Endothelial cell of umbilical vein (primary cell): ENCODE measurements at regions not wholly inside any gene's neighbourhood (a gene's known extent, or its start where the extent isn't known, plus 50 kb on each side); places are given as distances from the start of the nearest gene placed in this dataset.

ENCODE experiments used
- BruUV-seq: library from RNA; stranded (reverse); fragments of 400-500 nt; replicated peaks from 2 replicates; lab custom pipeline; 2021; lab: Mats Ljungman, UMichigan
- CTCF ChIA-PET: fragments of 300-600, 350-600 bp; sonication (Branson Sonifier 250); formaldehyde crosslinking; loops from one replicate; lab custom pipeline; 2021; ENCODE audit warnings: antibody characterized with exemption, inconsistent platforms; lab: Charles Lee
- POLR2A ChIA-PET: fragments of 300-600, 350-600 bp; sonication (Branson Sonifier 250); formaldehyde crosslinking; loops from one replicate; lab custom pipeline; 2021; ENCODE audit warnings: antibody characterized with exemption, inconsistent platforms; lab: Charles Lee
- DNase-seq: peaks from one replicate; pipeline ENCODE4 v3.0.0-alpha.2; 2011; ENCODE audit warnings: low read depth, low spot score
- FAIRE-seq: peaks from 2 replicates; lab custom pipeline; 2011; peaks lifted over from hg19 to GRCh38; lab: Jason Lieb, UNC
- H2AFZ ChIP-seq: 2 replicates; pipeline ENCODE4 v1.6.0; 2012; ENCODE audit warnings: low read depth, low read length, control low read depth, inconsistent platforms
- H3K27ac ChIP-seq: 2 replicates; pipeline ENCODE4 v1.5.1; 2011; ENCODE audit warnings: low read depth, mild to moderate bottlenecking, control low read depth, low read length, moderate library complexity; ENCODE audit not compliant: insufficient read depth
- H3K27me3 ChIP-seq, 2 experiments: 2 replicates each; pipeline versions ENCODE4 v1.6.0 to v1.6.1; 2011; ENCODE audit warnings: low read length in 2 of 2, mixed read lengths in 1 of 2; ENCODE audit not compliant: control insufficient read depth in 2 of 2, insufficient read depth in 2 of 2
- H3K36me3 ChIP-seq, 2 experiments: 2 replicates in 1 of 2; 3 replicates in 1 of 2; pipeline ENCODE4 v1.5.1; 2011; ENCODE audit warnings: low read length in 2 of 2, mild to moderate bottlenecking in 1 of 2, moderate library complexity in 1 of 2; ENCODE audit not compliant: control insufficient read depth in 2 of 2, insufficient read depth in 2 of 2; ENCODE audit errors: extremely low read depth in 1 of 2
- H3K4me1 ChIP-seq: 3 replicates; pipeline ENCODE4 v1.5.1; 2011; ENCODE audit warnings: mild to moderate bottlenecking, low read length; ENCODE audit not compliant: control insufficient read depth, insufficient read depth; ENCODE audit errors: extremely low read depth
- H3K4me2 ChIP-seq: 2 replicates; pipeline ENCODE4 v1.6.1; 2011; ENCODE audit warnings: low read length, control low read depth, mixed read lengths; ENCODE audit not compliant: insufficient read depth
- H3K4me3 ChIP-seq, 3 experiments: fragments of 200-600 bp in 1 of 3; sonication (generic), shearing (Covaris generic) in 1 of 3; replicated peaks in 1 of 3; 2 replicates each; pipeline ENCODE4 v1.5.1; 2011 to 2016; ENCODE audit warnings: control low read depth in 3 of 3, low read length in 3 of 3, mild to moderate bottlenecking in 2 of 3, inconsistent platforms in 1 of 3, low read depth in 1 of 3, moderate library complexity in 1 of 3; ENCODE audit not compliant: insufficient read depth in 1 of 3
- H3K79me2 ChIP-seq: 2 replicates; pipeline ENCODE4 v1.6.0; 2012; ENCODE audit warnings: low read length, inconsistent platforms; ENCODE audit not compliant: control insufficient read depth, insufficient read depth
- H3K9ac ChIP-seq: replicated peaks from 2 replicates; pipeline ENCODE3; 2011; ENCODE audit warnings: low read length, control low read depth; ENCODE audit not compliant: insufficient read depth; ENCODE audit errors: extremely low read depth
- H3K9me1 ChIP-seq: replicated peaks from 3 replicates; pipeline ENCODE4 v1.6.0; 2011; ENCODE audit warnings: mild to moderate bottlenecking, low read length; ENCODE audit not compliant: control insufficient read depth, insufficient read depth; ENCODE audit errors: extremely low read depth
- H3K9me3 ChIP-seq: replicated peaks from 2 replicates; pipeline ENCODE4 v1.5.1; 2012; ENCODE audit warnings: low read length, inconsistent platforms; ENCODE audit not compliant: control insufficient read depth, insufficient read depth
- H4K20me1 ChIP-seq: replicated peaks from 2 replicates; pipeline ENCODE3; 2011; ENCODE audit warnings: mild to moderate bottlenecking, low read length; ENCODE audit not compliant: control insufficient read depth, insufficient read depth; ENCODE audit errors: extremely low read depth
- EZH2 ChIP-seq: IDR thresholded peaks from 2 replicates; pipeline ENCODE4 v1.6.1; 2012; ENCODE audit warnings: borderline replicate concordance, low read depth, mild to moderate bottlenecking, moderate library complexity, low read length, inconsistent platforms; ENCODE audit not compliant: severe bottlenecking
- FOS ChIP-seq: IDR thresholded peaks from 2 replicates; pipeline ENCODE4 v1.6.1; 2011; ENCODE audit warnings: mild to moderate bottlenecking, low read length, moderate library complexity, borderline replicate concordance; ENCODE audit not compliant: insufficient read depth
- GATA2 ChIP-seq: IDR thresholded peaks from 2 replicates; pipeline ENCODE4 v1.7.0; 2011; ENCODE audit warnings: low read depth, mild to moderate bottlenecking, moderate library complexity, mixed read lengths, low read length; ENCODE audit not compliant: insufficient read length, insufficient read depth
- JUN ChIP-seq: IDR thresholded peaks from 2 replicates; pipeline ENCODE4 v1.6.1; 2011; ENCODE audit warnings: borderline replicate concordance, low read depth; ENCODE audit not compliant: insufficient read length, insufficient read depth
- MYC ChIP-seq: IDR thresholded peaks from one replicate; pipeline ENCODE4 v1.6.1; 2011; ENCODE audit warnings: mild to moderate bottlenecking, low read depth, low read length
- POLR2A ChIP-seq: IDR thresholded peaks from 2 replicates; pipeline ENCODE4 v1.6.1; 2012; ENCODE audit warnings: low read depth, mild to moderate bottlenecking, control low read depth, low read length
- POLR2AphosphoS5 ChIP-seq: IDR thresholded peaks from 2 replicates; pipeline ENCODE4 v1.6.1; 2012; ENCODE audit warnings: low read depth, mild to moderate bottlenecking, control low read depth, low read length, moderate library complexity; ENCODE audit not compliant: insufficient read depth
- dilution Hi-C: fragments of 300-500 bp; cut with MboI; formaldehyde crosslinking; loops from one replicate; pipeline ENCODE4 v1.15.0; 2019; ENCODE audit warnings: low sequenced_read_pairs; ENCODE audit not compliant: extremely low pct_ligation_motif_present
- intact Hi-C: fragments of 100-400 bp; cut with micrococcal nuclease; formaldehyde crosslinking; loops from one replicate; pipeline ENCODE4 v1.10.0; 2022
- TF ChIP-seq, protein P1 (sequence below), 2 donors: IDR thresholded peaks; 1 replicate in 1 of 2; 2 replicates in 1 of 2; pipeline ENCODE4 v1.5.1; 2011; ENCODE audit warnings: low read length in 2 of 2, mild to moderate bottlenecking in 2 of 2, moderate library complexity in 2 of 2, control low read depth in 1 of 2, inconsistent platforms in 1 of 2, low read depth in 1 of 2; ENCODE audit not compliant: insufficient read depth in 1 of 2; ENCODE audit errors: extremely low read depth in 1 of 2
- TF ChIP-seq, protein P2 (sequence below): IDR thresholded peaks from 2 replicates; pipeline ENCODE4 v1.6.1; 2011; ENCODE audit not compliant: insufficient read depth, insufficient read length

DNA sequence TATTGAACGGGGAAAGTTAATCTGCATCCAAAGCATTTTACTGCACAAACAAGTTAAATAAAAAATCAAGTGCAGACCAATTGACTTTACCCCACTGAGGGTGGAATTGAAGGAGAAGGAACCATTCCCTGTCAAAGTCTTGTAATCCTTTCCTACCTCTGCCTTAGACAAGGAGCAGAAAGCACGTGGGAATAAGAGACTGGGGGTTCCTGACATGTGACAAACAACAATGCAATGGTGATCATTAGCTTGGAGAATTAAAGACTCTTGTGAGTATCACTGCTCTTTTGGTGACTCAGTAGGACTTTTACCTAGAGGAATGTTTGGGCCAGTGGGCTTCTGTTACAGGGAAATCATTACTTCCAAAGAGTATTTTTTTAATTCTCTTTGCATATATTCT, 779.5 kb downstream of the TLR4 start:
- intact Hi-C loops (no loop called here), dilution Hi-C loops (no loop called here)
- CTCF ChIA-PET: no interaction called here
- Histone ChIP-seq H3K36me3 (no peaks in the 10 kb centered on the region), H2AFZ (no peak overlapping the region), H3K79me2 (no peaks in the 10 kb centered on the region), H3K9me1 (no peaks in the 10 kb centered on the region), H3K4me3 (no peak overlapping the region), H3K9ac (no peak overlapping the region), H3K9me3 (no peaks in the 10 kb centered on the region), H3K4me2 (no peak overlapping the region), H3K27me3 (no peaks in the 10 kb centered on the region), H3K4me1 (no peaks in the 10 kb centered on the region), H4K20me1 (no peaks in the 10 kb centered on the region), H3K27ac (no peak overlapping the region)
- POLR2A ChIA-PET: no interaction called here
- DNase-seq: no peak
- BruUV-seq: no TSS peak
- no peak for FAIRE-seq
- TF ChIP-seq GATA2: no peak
- TF ChIP-seq JUN: no peak
- TF ChIP-seq, protein P1, sequence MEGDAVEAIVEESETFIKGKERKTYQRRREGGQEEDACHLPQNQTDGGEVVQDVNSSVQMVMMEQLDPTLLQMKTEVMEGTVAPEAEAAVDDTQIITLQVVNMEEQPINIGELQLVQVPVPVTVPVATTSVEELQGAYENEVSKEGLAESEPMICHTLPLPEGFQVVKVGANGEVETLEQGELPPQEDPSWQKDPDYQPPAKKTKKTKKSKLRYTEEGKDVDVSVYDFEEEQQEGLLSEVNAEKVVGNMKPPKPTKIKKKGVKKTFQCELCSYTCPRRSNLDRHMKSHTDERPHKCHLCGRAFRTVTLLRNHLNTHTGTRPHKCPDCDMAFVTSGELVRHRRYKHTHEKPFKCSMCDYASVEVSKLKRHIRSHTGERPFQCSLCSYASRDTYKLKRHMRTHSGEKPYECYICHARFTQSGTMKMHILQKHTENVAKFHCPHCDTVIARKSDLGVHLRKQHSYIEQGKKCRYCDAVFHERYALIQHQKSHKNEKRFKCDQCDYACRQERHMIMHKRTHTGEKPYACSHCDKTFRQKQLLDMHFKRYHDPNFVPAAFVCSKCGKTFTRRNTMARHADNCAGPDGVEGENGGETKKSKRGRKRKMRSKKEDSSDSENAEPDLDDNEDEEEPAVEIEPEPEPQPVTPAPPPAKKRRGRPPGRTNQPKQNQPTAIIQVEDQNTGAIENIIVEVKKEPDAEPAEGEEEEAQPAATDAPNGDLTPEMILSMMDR (IDR thresholded peaks at IDR 0.05; ENCODE audit: extremely low read depth in 1 of 2, insufficient read depth in 1 of 2, low read depth in 1 of 2, low read length in 2 of 2): no peak
- TF ChIP-seq FOS: no peak
- TF ChIP-seq, protein P2, sequence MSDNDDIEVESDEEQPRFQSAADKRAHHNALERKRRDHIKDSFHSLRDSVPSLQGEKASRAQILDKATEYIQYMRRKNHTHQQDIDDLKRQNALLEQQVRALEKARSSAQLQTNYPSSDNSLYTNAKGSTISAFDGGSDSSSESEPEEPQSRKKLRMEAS: no peak
- TF ChIP-seq EZH2: no peak
- no peak for TF ChIP-seq POLR2AphosphoS5
- no peak for TF ChIP-seq POLR2A
- TF ChIP-seq MYC: no peak
